GM12872 (cell line): ENCODE measurements at regions not wholly inside any gene's neighbourhood (a gene's known extent, or its start where the extent isn't known, plus 50 kb on each side); places are given as distances from the start of the nearest gene placed in this dataset.

Experiments used
- TF ChIP-seq, protein P1 (sequence below): IDR thresholded peaks from 3 replicates; pipeline ENCODE4 v1.5.1; 2011; ENCODE audit warnings: low read depth, mild to moderate bottlenecking, low read length, moderate library complexity; ENCODE audit not compliant: insufficient read depth

DNA sequence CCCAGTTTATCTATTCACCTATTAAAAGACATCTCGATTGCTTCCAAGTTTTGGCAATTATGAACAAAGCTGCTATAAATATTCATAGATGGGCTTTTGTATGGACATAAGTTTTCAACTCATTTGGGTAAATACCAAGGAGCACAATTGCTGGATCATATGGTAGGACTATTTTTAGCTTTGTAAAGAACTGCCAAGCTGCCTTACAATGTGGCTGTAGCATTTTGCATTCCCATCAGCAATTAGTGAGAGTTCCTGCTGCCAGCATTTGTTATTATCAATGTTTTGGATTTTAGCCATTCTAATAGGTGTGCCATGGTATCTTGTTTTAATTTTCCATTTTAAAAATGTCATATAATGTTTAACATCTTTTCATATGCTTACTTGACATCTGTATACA is 475.6 kb upstream of the NCAM2 start:
- TF ChIP-seq, protein P1, sequence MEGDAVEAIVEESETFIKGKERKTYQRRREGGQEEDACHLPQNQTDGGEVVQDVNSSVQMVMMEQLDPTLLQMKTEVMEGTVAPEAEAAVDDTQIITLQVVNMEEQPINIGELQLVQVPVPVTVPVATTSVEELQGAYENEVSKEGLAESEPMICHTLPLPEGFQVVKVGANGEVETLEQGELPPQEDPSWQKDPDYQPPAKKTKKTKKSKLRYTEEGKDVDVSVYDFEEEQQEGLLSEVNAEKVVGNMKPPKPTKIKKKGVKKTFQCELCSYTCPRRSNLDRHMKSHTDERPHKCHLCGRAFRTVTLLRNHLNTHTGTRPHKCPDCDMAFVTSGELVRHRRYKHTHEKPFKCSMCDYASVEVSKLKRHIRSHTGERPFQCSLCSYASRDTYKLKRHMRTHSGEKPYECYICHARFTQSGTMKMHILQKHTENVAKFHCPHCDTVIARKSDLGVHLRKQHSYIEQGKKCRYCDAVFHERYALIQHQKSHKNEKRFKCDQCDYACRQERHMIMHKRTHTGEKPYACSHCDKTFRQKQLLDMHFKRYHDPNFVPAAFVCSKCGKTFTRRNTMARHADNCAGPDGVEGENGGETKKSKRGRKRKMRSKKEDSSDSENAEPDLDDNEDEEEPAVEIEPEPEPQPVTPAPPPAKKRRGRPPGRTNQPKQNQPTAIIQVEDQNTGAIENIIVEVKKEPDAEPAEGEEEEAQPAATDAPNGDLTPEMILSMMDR: no peak

DNA sequence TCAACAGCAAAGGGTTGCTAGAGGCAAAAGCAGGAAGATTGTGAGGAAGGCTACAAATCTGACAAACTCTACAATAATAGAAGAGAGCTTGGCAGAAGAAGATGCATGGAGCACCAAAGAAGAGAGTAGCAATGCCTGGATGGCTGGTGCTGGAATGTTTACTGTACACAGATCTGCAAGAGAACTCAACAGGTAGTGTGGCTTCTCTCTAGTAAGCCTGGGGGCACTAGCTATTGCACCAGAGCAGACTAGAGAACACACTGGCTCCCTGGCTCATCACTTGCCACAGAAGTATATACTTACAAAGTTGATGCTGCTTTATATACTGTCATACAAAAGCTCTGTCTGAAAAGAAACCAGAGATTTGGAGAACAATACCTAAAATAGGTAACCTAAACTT is 475.0 kb upstream of the NCAM2 start:
- TF ChIP-seq, protein P1: no peak

DNA sequence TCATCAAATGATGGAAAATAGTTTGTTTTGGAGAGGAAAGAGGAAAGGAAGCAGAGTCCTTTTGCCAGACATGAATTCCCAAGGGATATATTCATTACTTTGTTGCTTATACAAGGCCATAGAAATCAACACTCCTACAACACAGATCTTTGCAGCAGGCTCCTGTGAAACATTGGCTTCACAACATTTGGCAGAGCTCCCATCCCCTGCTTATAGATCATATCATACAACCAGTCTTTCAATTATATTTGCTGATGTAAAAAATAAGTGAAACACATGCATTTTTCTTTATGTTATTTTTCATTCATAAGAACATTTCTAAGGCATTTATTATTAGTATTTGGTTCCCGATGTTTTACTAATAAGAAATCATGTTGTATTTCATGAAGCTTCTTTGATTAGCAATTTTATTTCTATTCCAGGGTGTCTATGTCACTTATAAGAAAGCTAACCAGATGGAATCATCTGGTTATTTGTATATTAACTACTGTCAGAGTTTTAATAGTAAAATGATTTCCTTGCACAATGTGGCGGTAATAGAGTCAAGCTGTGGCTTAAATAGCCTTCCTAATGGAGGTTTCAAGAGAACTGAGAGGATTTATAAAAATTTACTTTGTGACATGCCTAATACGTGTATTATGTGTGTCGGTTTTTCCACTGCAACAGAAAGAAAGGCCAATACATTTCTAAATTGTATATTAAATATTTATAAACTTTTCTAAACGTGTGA is 470.3 kb upstream of the NCAM2 start:
- TF ChIP-seq, protein P1: no peak

DNA sequence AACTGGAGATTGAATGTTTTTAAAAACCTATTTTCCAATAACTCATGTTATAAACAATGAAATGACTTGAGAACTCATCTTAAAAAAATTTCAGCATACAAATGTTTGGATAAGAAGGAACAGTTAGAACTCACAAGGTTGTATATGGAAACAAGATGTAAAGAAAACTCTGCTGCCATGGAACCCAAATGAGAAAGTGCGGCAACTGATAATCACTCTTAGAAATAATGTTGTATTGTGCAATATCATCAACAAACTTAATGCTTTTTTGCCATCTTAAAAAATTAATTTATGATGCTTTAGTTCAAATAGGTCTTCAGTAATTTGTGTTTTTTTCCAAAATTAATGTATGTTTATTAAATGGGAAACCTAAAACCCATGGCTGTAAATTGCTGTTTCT is 461.1 kb upstream of the NCAM2 start:
- TF ChIP-seq, protein P1: no peak

DNA sequence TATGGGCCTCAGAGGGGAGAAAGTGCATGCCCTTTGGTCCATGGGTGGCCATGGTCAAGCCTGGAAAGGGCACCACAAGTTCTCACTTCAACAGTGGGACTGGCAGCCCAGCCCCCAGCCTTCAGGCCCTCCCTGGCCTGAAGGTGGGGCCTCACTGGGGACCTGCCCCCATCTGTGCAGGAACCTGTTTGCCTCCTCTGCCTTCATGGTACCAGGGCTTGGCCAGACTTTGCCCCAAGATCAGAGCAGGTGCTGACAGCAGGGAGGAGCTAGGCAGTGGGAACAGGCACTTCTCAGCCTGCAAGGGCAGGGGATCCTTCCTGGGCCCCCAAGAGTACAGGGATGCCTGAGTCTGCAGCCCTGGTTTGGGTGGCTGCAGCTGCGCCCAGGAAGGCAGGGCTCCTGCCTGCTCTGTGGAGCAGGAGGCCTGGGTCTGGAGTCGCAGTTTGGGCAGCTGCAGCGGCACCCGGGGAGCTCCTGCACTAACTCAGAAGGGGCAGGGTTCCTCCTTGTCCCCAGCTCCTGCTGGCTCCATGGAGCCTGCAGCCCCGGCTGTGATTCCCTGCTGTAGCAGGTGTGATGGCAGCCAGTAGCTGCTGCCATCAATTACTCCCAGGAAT is 460.1 kb upstream of the NCAM2 start:
- TF ChIP-seq, protein P1: no peak

DNA sequence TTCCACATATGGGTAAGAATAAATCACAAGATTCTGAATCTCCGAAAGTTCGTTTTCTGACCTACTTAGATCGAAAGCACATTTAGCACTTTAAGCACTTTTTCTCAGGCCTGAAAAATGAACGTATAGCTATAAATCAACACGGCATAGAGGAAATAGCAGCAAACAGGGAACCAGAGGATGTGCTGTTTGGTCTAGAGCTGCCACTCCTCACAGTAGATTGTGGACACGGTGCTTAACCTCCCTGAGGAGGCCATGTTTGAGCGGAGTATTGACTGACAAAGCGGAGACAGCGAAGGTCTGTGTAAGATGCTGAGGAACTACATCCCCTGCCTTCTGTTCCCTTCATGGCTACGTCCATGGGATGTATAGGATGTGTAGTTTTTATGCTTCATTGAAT is 452.8 kb upstream of the NCAM2 start:
- TF ChIP-seq, protein P1: no peak

DNA sequence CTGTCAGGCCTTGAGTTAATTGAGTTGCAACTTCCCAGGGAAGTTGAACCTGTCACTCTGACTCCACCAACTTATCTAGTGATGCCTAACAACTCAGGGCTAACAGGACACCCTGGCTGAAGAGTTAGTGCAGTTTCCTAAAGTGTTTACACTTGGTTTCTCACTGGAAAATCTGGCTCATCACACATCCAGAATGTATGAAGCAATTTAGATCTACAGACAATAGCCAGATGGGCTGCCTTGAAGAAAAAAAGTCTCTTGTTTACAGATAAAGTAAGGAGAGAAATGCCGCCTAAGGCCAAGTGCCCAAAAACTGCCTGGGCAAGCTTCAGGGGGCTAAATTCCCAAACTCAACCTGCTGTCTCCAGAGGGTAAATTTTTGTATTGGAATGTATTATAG is 446.3 kb upstream of the NCAM2 start:
- TF ChIP-seq, protein P1: no peak
